CD4-positive, alpha-beta T cell treated with Interleukin-10 for 1 hour (primary cell): ENCODE measurements at regions not wholly inside any gene's neighbourhood (a gene's known extent, or its start where the extent isn't known, plus 50 kb on each side); places are given as distances from the start of the nearest gene placed in this dataset.
A peak's percentile ranks its signal among the peaks of the same experiment; 100 is the strongest.

Experiments used
- DNase-seq: peaks from one replicate; pipeline ENCODE4 v3.0.0-alpha.2; 2020

DNA sequence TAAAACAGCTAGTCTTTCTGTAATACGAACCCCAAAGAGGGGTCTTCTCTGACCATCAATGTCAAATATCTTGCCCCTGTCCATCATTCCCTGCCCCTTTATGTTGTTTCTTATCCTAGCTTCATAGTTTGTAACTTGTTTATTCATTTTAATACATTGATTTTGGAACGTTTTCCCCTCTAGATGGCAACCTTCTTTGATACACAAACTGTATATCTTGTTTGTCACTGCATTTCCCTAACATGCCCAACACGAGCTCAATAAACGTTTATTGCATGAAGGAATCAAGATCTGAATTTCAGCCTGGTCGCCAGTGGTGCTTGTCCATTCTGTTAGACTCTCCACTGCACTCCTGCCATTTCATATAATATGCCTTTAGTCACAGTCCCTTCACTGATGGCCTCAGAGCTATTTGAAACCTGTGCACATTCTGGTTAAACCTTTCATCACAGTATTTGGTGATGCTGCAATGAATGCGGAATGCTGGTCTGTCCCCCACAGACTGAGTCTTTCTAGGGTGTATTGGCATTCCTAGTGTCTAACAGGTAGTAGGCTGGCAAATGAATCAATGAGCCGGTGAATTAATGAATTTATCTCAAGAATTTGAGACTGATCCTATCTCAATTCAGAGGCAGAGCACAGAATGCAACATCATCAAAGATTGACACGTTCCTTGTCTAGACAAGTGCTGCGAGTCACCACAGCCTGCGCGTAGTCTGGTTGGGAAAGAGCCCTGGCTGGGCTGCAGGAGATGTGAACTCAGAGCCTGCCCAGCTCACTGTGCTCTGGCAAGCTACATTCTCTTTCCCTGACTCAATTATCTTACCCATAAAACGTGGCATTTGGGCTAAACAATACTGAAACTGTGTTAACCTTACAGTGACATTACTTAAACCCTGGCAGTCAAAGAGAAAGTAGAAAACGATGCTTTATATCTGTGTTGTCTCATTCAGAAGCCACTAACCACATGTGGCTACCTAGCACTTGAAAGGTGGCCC, 55.2 kb upstream of the FRMD4A start:
- DNase-seq, result peak; percentile 3

DNA sequence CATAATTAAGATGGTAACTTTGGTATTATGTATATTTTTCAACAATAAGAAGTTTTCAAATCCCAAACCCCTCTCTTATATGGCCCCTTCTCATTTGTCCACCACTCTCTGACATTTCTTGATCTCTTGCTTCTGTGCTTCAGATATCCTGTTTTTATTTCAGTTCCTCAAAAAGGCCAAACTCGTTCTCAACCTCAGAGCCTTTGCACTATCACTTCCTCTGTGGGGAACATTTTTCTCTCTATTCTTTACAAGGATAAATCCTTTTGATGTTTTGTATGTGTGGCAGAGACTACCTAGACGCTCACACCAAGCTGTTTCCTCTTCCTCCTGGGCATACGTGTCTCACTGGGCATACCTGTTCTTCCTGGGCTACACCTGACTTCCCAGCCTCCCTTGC, 54.2 kb upstream of the FRMD4A start:
- DNase-seq, result no peak

DNA sequence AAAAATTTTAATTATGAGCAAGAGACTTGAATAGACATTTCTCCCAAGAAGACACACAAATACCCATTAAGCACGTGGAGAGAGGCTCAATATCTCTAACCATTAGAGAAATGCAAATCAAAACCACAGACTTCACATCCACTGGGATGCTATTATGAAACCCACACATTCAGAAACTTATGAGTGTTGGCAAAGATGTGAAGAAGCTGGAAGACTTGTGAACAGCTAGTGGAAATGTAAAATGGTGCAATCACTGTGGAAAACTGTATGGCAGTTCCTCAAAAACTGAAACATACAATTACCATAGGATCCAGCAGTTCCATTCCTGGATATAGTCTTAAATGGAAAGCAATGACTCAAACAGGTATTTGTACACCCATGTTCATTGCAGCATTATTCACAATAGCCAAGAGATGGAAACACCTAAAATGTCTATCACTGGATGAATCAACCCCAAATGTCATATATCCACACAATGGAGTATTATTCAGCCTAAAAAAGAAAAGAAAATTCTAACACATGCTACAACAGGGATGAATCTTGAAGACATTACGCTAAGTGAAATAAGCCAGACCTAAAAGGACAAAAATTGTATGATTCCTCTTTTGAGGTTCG, 53.5 kb upstream of the FRMD4A start:
- no peak for DNase-seq

DNA sequence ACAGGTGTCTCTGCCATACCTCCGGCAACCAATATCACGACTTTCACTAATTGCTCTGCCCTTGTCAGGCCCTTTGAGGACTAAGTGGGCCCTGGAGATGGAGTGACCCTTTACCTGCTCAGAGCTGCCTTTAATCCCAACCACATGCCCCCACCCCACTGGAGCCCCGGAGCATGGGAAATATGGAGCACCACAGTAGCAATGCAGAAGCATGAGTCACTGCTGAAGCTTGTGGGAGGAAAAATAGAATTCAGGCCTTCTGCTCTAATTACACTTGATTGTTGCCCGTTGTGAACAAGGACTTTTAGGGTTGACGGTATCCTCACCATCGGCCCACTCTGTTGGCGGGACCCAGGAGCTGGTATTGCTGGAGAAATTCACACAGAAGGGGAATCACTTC, 52.5 kb upstream of the FRMD4A start:
- DNase-seq, result no peak

DNA sequence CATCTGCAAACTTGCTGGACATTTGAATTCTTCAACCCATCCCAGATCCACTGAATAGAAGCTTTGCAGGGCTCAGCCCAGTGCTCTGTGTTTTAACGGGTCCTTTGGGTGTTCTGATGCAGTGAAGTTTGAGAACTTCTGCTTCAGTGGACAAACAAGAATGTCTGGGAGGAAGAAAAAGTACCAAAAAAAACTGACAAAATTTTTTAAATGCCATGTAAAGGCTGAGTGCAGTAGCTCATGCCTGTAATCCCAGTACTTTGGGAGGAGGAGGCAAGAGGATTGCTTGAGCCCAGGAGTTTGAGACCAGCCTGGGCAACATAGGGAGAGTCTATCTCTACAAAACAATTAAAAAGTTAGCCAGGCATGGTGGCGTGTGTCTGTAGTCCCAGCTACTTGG, 51.8 kb upstream of the FRMD4A start:
- no peak for DNase-seq

DNA sequence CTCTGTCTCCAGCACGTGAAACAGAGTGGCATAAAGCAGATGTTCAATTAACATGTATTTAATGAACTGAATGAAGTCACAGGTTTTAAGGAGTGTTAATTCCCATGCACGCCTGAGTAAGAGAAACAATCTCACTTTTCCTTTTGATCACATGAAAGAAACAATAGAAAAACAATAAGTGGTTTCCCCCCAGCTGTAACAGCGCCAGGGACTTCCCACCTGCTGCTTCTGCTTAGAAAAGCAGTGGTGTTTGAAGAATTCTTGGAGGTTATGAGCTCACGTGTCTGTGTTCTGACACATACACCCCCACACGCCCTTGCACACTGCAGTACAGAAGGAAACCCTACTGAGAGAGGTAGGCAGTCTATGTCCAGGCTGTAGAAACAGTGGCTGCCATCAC, 51.3 kb upstream of the FRMD4A start:
- peak; percentile 40 for DNase-seq

DNA sequence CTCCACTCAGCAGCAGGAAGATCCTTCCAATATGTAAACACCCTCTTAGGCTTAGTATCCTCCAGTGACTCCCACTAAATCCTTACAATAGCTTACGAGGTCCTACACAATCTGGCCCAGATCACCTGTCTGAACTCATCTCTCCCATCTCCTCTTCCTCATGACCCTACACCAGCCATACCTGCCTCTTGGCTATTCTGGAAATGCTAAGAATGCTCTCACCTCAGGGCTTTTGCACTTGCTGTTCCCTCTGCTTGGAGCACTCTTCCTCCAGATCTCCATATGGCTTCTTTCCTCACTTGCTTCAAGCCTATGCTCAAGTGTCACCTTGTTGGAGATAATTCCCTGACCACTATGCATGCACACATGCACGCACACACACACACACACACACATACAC, 50.8 kb upstream of the FRMD4A start:
- no peak for DNase-seq

DNA sequence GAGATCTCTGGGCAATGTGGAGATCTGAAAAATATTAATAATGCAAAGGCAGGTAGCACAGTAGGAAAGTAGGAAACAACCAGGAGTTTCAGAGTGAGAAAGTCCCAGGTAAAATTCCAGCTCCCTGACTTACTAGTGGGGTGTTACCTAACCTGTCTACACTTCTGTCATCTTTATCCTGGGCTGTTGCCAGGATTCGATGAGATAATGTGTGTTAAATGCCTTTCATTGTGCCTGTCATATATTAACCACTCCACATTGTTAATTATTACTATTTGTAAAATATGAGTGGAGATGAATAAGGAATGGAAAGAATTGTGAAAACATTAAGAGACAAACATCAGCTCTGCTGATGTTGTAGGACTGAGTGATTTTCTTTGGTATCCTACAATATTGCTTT, 50.0 kb upstream of the FRMD4A start:
- DNase-seq, result no peak
